ENCODE measurements at regions not wholly inside any gene's neighbourhood (a gene's known extent, or its start where the extent isn't known, plus 50 kb on each side); places are given as distances from the start of the nearest gene placed in this dataset.

DNA sequence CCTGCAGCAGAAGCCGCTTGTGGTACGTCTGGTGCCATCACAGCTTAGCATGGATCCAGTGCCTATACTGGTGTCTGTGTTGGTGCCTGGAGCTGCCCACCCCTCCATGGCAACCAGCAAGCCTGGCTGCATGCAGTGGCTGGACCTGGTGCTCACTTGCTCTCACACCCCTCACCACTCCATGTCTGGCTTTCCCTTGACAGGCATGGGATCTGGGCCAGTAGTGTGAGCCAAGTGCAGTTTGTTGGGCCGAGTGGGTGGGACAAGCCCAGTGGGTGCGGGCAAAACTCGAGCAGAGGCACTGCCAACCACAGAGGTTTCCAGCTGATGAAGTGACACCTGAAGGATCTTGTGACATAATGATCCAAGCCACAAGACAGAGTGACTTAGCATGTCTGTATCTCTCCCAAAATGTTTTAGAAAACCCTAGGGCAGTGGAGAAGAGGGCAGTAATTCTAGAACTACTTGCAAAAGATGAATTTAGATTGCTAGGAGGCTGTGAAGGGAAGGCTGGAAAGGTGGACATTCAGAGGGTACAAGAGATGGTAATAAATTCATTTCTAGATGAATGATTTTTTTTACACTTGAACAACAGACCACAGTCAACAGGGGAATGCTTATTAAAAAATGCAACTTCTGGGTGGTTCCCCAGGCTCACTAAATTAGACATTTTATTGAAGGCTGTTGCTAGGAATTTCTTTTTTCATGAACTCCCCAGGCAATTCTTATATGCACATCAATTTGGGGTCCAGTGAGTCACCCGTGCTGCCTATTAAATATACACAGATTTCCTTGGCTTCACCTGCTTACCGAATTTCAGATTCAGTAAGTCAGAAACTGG, 660.3 kb downstream of the TLR4 start:
- TF ChIP-seq, protein P1, sequence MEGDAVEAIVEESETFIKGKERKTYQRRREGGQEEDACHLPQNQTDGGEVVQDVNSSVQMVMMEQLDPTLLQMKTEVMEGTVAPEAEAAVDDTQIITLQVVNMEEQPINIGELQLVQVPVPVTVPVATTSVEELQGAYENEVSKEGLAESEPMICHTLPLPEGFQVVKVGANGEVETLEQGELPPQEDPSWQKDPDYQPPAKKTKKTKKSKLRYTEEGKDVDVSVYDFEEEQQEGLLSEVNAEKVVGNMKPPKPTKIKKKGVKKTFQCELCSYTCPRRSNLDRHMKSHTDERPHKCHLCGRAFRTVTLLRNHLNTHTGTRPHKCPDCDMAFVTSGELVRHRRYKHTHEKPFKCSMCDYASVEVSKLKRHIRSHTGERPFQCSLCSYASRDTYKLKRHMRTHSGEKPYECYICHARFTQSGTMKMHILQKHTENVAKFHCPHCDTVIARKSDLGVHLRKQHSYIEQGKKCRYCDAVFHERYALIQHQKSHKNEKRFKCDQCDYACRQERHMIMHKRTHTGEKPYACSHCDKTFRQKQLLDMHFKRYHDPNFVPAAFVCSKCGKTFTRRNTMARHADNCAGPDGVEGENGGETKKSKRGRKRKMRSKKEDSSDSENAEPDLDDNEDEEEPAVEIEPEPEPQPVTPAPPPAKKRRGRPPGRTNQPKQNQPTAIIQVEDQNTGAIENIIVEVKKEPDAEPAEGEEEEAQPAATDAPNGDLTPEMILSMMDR (IDR thresholded peaks at IDR 0.05; ENCODE audit: insufficient read depth, low read depth, low read length): no peak
- no peak for TF ChIP-seq EZH2 (IDR thresholded peaks at IDR 0.05; ENCODE audit: insufficient read depth, low read length)

Measured in astrocyte (in vitro differentiated cells and primary cell).